Suprapubic skin (tissue), 4 donors: ENCODE measurements at regions not wholly inside any gene's neighbourhood (a gene's known extent, or its start where the extent isn't known, plus 50 kb on each side); places are given as distances from the start of the nearest gene placed in this dataset.

Experiments
- CTCF ChIP-seq, 2 donors: fragments of 200-600 bp in 1 of 2; fragments of 450-650 bp in 1 of 2; sonication (generic) in 1 of 2; IDR thresholded peaks; one replicate each; pipeline ENCODE4 v1.5.1; 2016 to 2019; ENCODE audit warnings: antibody characterized with exemption in 2 of 2, mild to moderate bottlenecking in 1 of 2, moderate library complexity in 1 of 2
- EP300 ChIP-seq: sonication (generic); formaldehyde crosslinking; IDR thresholded peaks from one replicate; pipeline ENCODE4 v1.6.1; 2017; ENCODE audit warnings: antibody characterized with exemption
- POLR2A ChIP-seq, 2 donors: fragments of 450-650 bp; IDR thresholded peaks; one replicate each; pipeline ENCODE4 v1.6.1; 2017; ENCODE audit warnings: antibody characterized with exemption in 2 of 2, mild to moderate bottlenecking in 2 of 2, moderate library complexity in 2 of 2
- POLR2AphosphoS5 ChIP-seq, 3 donors: sonication (generic); formaldehyde crosslinking; IDR thresholded peaks; one replicate each; pipeline ENCODE4 v1.6.1; 2017; ENCODE audit warnings: antibody characterized with exemption in 3 of 3

- TF ChIP-seq CTCF (IDR thresholded peaks at IDR 0.05) (no peak), POLR2AphosphoS5 (IDR thresholded peaks at IDR 0.05) (no peak), POLR2A (IDR thresholded peaks at IDR 0.05) (no peak), EP300 (no peak)
Observed at GRCh38 chr13:81995316-81995715, 1654.4 kb upstream of the SPRY2 start.
